ENCODE measurements at regions not wholly inside any gene's neighbourhood (a gene's known extent, or its start where the extent isn't known, plus 50 kb on each side); places are given as distances from the start of the nearest gene placed in this dataset.

GRCh38 chr6:15735567-15736265 lies 72.9 kb upstream of the DTNBP1 start:
- Histone ChIP-seq H3K9me3 (ENCODE audit: low read length) (no peaks in the 10 kb centered on the region), H3K36me3 (ENCODE audit: insufficient read depth, low read length) (no peaks in the 10 kb centered on the region), H3K4me3 (ENCODE audit: low read length) (no peak overlapping the region), H3K27me3 (ENCODE audit: insufficient read depth, low read length) (peaks cover 16% of the 10 kb centered on the region), H2AFZ (ENCODE audit: low read depth, low read length) (no peak overlapping the region), H3K4me1 (ENCODE audit: insufficient read depth, low read length) (peaks cover 15% of the 10 kb centered on the region)

DNA sequence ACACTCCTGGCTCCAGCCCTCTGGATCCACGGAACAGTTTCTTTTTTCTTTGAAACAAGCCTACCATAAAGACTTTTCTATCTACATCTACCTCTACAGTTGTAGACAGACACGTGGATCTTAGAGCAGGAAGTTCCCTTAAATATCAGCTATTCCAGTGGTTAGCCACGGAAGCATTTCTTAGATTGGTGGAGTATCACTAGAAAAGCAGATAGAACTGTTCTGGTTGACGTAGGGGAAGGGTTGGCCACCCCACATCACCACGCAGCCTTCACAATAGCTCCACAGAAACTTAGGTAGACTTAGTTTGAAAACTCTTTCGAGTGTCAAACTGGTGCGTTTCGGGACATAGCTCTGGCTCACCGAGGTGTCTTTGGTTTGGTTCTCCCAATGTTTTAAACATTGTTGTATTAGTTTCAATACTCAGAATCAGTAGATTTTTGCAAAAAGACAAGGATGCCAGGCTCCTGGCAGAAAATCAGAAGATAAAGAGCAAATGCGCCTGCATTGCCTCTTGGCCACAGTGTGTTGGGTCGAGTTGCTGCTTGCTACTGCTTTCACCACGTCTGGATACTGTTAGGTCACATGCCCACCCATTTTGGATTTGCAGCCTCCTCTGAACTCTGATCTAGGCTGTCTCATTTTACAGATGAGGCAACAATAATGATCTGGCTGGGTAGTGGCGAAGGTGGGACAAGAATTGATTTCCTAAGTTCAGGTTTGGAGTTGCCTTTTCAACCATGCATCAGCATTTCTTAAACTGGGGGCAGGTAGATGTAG lies 71.5 kb upstream of the DTNBP1 start:
- no peaks in the 10 kb centered on the region for H3K36me3 ChIP-seq (ENCODE audit: insufficient read depth, low read length)
- H3K4me3 ChIP-seq (ENCODE audit: low read length), result no peak overlapping the region
- no peaks in the 10 kb centered on the region for H3K9me3 ChIP-seq (ENCODE audit: low read length)
- peaks cover 16% of the 10 kb centered on the region for H3K27me3 ChIP-seq (ENCODE audit: insufficient read depth, low read length)
- H2AFZ ChIP-seq (ENCODE audit: low read depth, low read length), result no peak overlapping the region
- H3K4me1 ChIP-seq (ENCODE audit: insufficient read depth, low read length), result peaks cover 23% of the 10 kb centered on the region

DNA sequence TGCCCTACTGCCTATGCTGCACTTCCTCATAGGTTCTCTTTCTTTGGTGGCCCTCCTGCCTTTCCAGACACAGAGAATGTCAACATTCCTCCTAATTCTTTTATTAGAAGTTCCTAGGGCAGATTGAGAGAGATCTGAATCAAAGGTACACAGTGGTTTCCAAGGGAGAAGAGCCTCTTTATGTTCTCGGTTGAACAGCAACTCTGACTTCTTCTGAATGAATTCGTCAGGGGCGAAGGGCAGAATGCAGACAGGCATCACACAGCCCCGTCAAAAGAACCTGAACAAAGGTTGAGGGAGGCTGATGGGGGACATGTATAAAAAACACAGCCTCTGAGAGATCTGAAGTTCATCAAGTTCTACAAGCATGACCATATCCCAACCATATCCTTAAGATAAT lies 68.1 kb upstream of the DTNBP1 start:
- no peak overlapping the region for H2AFZ ChIP-seq (ENCODE audit: low read depth, low read length)
- peaks cover 23% of the 10 kb centered on the region for H3K4me1 ChIP-seq (ENCODE audit: insufficient read depth, low read length)
- no peaks in the 10 kb centered on the region for H3K36me3 ChIP-seq (ENCODE audit: insufficient read depth, low read length)
- no peak overlapping the region for H3K4me3 ChIP-seq (ENCODE audit: low read length)
- H3K9me3 ChIP-seq (ENCODE audit: low read length), result no peaks in the 10 kb centered on the region
- H3K27me3 ChIP-seq (ENCODE audit: insufficient read depth, low read length), result peaks cover 11% of the 10 kb centered on the region

GRCh38 chr6:15730442-15730841 lies 67.6 kb upstream of the DTNBP1 start:
- Histone ChIP-seq H3K27me3 (ENCODE audit: insufficient read depth, low read length) (peaks cover 11% of the 10 kb centered on the region), H3K9me3 (ENCODE audit: low read length) (no peaks in the 10 kb centered on the region), H3K4me3 (ENCODE audit: low read length) (no peak overlapping the region), H3K36me3 (ENCODE audit: insufficient read depth, low read length) (no peaks in the 10 kb centered on the region), H2AFZ (ENCODE audit: low read depth, low read length) (no peak overlapping the region), H3K4me1 (ENCODE audit: insufficient read depth, low read length) (peaks cover 23% of the 10 kb centered on the region)

- Histone ChIP-seq H3K36me3 (ENCODE audit: insufficient read depth, low read length) (no peaks in the 10 kb centered on the region), H3K9me3 (ENCODE audit: low read length) (no peaks in the 10 kb centered on the region), H3K27me3 (ENCODE audit: insufficient read depth, low read length) (no peaks in the 10 kb centered on the region), H3K4me1 (ENCODE audit: insufficient read depth, low read length) (no peaks in the 10 kb centered on the region), H2AFZ (ENCODE audit: low read depth, low read length) (no peak overlapping the region), H3K4me3 (ENCODE audit: low read length) (no peak overlapping the region)
These were observed 59.9 kb upstream of the DTNBP1 start for GRCh38 chr6:15722731-15723130.

DNA sequence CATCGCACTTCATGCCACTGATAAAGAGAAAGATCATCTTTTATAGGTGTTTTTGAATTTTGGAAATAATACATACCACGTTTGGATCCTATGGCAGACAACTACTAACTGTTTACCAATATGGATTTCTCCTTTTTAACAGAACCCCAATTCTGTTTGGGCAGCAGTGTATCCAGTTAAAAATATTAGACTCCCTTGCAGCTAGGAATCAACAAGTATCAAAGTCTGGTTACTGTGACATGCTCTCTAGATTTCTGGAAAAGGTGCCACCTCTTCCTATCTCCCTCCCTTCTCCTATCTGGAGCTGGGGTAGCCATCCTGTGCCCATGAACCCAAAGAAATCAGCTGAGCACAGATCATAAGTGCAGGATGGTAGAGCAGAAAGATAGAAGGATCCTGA lies 54.1 kb upstream of the DTNBP1 start:
- Histone ChIP-seq H3K4me3 (ENCODE audit: low read length) (no peak overlapping the region), H3K27me3 (ENCODE audit: insufficient read depth, low read length) (no peaks in the 10 kb centered on the region), H2AFZ (ENCODE audit: low read depth, low read length) (no peak overlapping the region), H3K36me3 (ENCODE audit: insufficient read depth, low read length) (no peaks in the 10 kb centered on the region), H3K4me1 (ENCODE audit: insufficient read depth, low read length) (no peaks in the 10 kb centered on the region), H3K9me3 (ENCODE audit: low read length) (peaks cover 3% of the 10 kb centered on the region)

- H3K36me3 ChIP-seq (ENCODE audit: insufficient read depth, low read length), result no peaks in the 10 kb centered on the region
- H3K9me3 ChIP-seq (ENCODE audit: low read length), result peaks cover 3% of the 10 kb centered on the region
- no peak overlapping the region for H2AFZ ChIP-seq (ENCODE audit: low read depth, low read length)
- H3K4me3 ChIP-seq (ENCODE audit: low read length), result no peak overlapping the region
- no peaks in the 10 kb centered on the region for H3K27me3 ChIP-seq (ENCODE audit: insufficient read depth, low read length)
- no peaks in the 10 kb centered on the region for H3K4me1 ChIP-seq (ENCODE audit: insufficient read depth, low read length)
These were observed 53.0 kb upstream of the DTNBP1 start for GRCh38 chr6:15715851-15716250.

DNA sequence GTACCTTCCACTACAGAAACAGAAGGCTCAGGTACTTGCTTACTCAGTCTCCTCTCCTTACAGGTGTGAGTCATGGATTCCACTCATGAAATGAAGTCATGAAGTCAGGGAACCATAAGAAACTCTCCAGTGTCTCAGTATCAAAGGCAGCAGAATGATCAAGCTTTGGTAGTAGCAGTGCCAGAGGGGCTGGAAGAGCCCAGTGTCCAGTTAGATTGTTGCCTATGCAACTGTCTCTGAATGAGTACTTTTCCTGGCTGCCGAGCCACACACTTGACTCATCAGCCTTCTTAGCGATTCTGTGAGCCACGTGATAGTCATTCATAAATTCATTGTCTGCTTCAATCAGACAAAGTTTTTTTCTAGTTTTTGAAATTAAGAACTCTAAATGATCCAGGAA lies 52.2 kb upstream of the DTNBP1 start:
- Histone ChIP-seq H3K9me3 (ENCODE audit: low read length) (peaks cover 3% of the 10 kb centered on the region), H3K27me3 (ENCODE audit: insufficient read depth, low read length) (no peaks in the 10 kb centered on the region), H3K36me3 (ENCODE audit: insufficient read depth, low read length) (no peaks in the 10 kb centered on the region), H2AFZ (ENCODE audit: low read depth, low read length) (no peak overlapping the region), H3K4me3 (ENCODE audit: low read length) (no peak overlapping the region), H3K4me1 (ENCODE audit: insufficient read depth, low read length) (no peaks in the 10 kb centered on the region)

- H3K27me3 ChIP-seq (ENCODE audit: insufficient read depth, low read length), result no peaks in the 10 kb centered on the region
- H3K36me3 ChIP-seq (ENCODE audit: insufficient read depth, low read length), result no peaks in the 10 kb centered on the region
- peaks cover 3% of the 10 kb centered on the region for H3K9me3 ChIP-seq (ENCODE audit: low read length)
- H3K4me1 ChIP-seq (ENCODE audit: insufficient read depth, low read length), result no peaks in the 10 kb centered on the region
- H2AFZ ChIP-seq (ENCODE audit: low read depth, low read length), result no peak overlapping the region
- H3K4me3 ChIP-seq (ENCODE audit: low read length), result no peak overlapping the region
These were observed 51.8 kb upstream of the DTNBP1 start for GRCh38 chr6:15714658-15715057.

DNA sequence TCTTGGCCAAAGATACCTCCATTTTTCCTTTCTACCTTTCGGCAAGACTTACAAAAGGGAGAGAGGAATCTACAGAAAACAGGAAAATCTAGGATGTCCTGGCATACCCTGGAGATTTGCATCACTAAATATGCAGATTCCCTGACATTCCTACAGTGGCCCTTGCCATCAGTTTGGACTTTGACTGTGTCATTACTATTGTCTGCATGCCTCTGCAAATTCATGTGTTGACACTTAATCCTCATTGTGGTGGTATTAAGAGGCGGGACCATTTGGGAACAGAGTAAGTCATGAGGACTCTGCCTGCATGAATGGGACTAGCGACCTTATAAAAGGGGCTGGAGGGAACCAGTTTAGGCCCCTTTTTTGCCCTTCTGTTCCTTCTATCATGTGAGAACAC lies 50.5 kb upstream of the DTNBP1 start:
- H3K4me1 ChIP-seq (ENCODE audit: insufficient read depth, low read length), result no peaks in the 10 kb centered on the region

GRCh38 chr6:15712797-15713196 lies 50.0 kb upstream of the DTNBP1 start:
- H3K27me3 ChIP-seq (ENCODE audit: insufficient read depth, low read length), result no peaks in the 10 kb centered on the region

More for the DNA sequence above, 50.5 kb upstream of the DTNBP1 start:
- H3K4me3 ChIP-seq (ENCODE audit: low read length), result no peak overlapping the region
- peaks cover 3% of the 10 kb centered on the region for H3K9me3 ChIP-seq (ENCODE audit: low read length)
- no peaks in the 10 kb centered on the region for H3K27me3 ChIP-seq (ENCODE audit: insufficient read depth, low read length)
- H3K36me3 ChIP-seq (ENCODE audit: insufficient read depth, low read length), result no peaks in the 10 kb centered on the region
- no peak overlapping the region for H2AFZ ChIP-seq (ENCODE audit: low read depth, low read length)

More at GRCh38 chr6:15712797-15713196, 50.0 kb upstream of the DTNBP1 start:
- H3K4me1 ChIP-seq (ENCODE audit: insufficient read depth, low read length), result no peaks in the 10 kb centered on the region
- H3K4me3 ChIP-seq (ENCODE audit: low read length), result no peak overlapping the region
- no peak overlapping the region for H2AFZ ChIP-seq (ENCODE audit: low read depth, low read length)
- peaks cover 3% of the 10 kb centered on the region for H3K9me3 ChIP-seq (ENCODE audit: low read length)
- no peaks in the 10 kb centered on the region for H3K36me3 ChIP-seq (ENCODE audit: insufficient read depth, low read length)

Data from neuron (in vitro differentiated cells).